PFSK-1 (cell line): ENCODE measurements at regions not wholly inside any gene's neighbourhood (a gene's known extent, or its start where the extent isn't known, plus 50 kb on each side); places are given as distances from the start of the nearest gene placed in this dataset.

ENCODE experiments used
- FOXP2 ChIP-seq: optimal IDR thresholded peaks from 2 replicates; pipeline ENCODE3; 2011; ENCODE audit warnings: borderline replicate concordance, control low read depth, inconsistent platforms; ENCODE audit not compliant: insufficient read depth; ENCODE audit errors: extremely low read length, extremely low read depth
- POLR2AphosphoS5 ChIP-seq: IDR thresholded peaks from 2 replicates; pipeline ENCODE4 v1.6.1; 2012; ENCODE audit warnings: low read depth, mild to moderate bottlenecking, control low read depth, low read length, moderate library complexity
- SIN3A ChIP-seq: IDR thresholded peaks from 2 replicates; pipeline ENCODE4 v1.6.1; 2012; ENCODE audit warnings: mild to moderate bottlenecking, low read length, moderate library complexity, borderline replicate concordance; ENCODE audit not compliant: insufficient read depth
- TAF1 ChIP-seq: IDR thresholded peaks from 2 replicates; pipeline ENCODE4 v1.6.1; 2012; ENCODE audit warnings: low read length, control low read depth, borderline replicate concordance; ENCODE audit not compliant: insufficient read depth
- TF ChIP-seq, protein P1 (sequence below), 2 experiments: IDR thresholded peaks; 2 replicates each; pipeline versions ENCODE4 v1.6.1 to v1.8.0; 2011 to 2012; ENCODE audit warnings: low read depth in 2 of 2, low read length in 2 of 2, control low read depth in 1 of 2, inconsistent platforms in 1 of 2, mild to moderate bottlenecking in 1 of 2, moderate library complexity in 1 of 2; ENCODE audit not compliant: insufficient read depth in 1 of 2

- no peak for TF ChIP-seq POLR2AphosphoS5
- TF ChIP-seq, protein P1, sequence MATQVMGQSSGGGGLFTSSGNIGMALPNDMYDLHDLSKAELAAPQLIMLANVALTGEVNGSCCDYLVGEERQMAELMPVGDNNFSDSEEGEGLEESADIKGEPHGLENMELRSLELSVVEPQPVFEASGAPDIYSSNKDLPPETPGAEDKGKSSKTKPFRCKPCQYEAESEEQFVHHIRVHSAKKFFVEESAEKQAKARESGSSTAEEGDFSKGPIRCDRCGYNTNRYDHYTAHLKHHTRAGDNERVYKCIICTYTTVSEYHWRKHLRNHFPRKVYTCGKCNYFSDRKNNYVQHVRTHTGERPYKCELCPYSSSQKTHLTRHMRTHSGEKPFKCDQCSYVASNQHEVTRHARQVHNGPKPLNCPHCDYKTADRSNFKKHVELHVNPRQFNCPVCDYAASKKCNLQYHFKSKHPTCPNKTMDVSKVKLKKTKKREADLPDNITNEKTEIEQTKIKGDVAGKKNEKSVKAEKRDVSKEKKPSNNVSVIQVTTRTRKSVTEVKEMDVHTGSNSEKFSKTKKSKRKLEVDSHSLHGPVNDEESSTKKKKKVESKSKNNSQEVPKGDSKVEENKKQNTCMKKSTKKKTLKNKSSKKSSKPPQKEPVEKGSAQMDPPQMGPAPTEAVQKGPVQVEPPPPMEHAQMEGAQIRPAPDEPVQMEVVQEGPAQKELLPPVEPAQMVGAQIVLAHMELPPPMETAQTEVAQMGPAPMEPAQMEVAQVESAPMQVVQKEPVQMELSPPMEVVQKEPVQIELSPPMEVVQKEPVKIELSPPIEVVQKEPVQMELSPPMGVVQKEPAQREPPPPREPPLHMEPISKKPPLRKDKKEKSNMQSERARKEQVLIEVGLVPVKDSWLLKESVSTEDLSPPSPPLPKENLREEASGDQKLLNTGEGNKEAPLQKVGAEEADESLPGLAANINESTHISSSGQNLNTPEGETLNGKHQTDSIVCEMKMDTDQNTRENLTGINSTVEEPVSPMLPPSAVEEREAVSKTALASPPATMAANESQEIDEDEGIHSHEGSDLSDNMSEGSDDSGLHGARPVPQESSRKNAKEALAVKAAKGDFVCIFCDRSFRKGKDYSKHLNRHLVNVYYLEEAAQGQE (IDR thresholded peaks at IDR 0.05; ENCODE audit: insufficient read depth in 1 of 2, low read depth in 2 of 2, low read length in 2 of 2) = no peak
- TF ChIP-seq SIN3A = no peak
- TF ChIP-seq TAF1 = no peak
- no peak for TF ChIP-seq FOXP2
These were observed 244.4 kb downstream of the TGFB2 start for GRCh38 chr1:218589487-218589886.

GRCh38 chr1:218591966-218592365, 246.8 kb downstream of the TGFB2 start:
- no peak for TF ChIP-seq FOXP2
- no peak for TF ChIP-seq SIN3A
- no peak for TF ChIP-seq POLR2AphosphoS5
- TF ChIP-seq TAF1 = no peak
- TF ChIP-seq, protein P1 (IDR thresholded peaks at IDR 0.05; ENCODE audit: insufficient read depth in 1 of 2, low read depth in 2 of 2, low read length in 2 of 2) = no peak

GRCh38 chr1:218592688-218593087, 247.6 kb downstream of the TGFB2 start:
- TF ChIP-seq, protein P1 (IDR thresholded peaks at IDR 0.05; ENCODE audit: insufficient read depth in 1 of 2, low read depth in 2 of 2, low read length in 2 of 2) = no peak

DNA sequence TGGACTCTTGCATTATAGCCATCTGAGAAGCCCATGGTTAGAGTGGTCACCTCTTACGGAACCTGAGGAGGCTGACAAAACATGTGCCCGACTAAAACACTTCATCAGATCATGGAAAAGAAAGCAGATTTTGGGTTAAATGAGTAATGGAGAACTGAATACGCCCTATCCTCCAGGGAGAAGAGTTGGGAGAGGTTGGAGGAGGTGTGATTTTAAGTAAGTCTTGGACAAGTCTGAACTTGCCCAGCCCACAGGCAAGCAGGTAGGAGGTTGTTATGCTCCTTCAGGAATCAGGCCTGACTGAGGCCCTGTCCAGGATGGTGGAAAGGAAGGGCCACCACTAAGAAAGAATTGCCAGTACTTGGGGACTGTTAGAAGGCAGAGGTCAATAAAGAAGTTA, 255.8 kb downstream of the TGFB2 start:
- TF ChIP-seq POLR2AphosphoS5 (no peak), SIN3A (no peak), TAF1 (no peak), FOXP2 (no peak)
- TF ChIP-seq, protein P1 (IDR thresholded peaks at IDR 0.05; ENCODE audit: insufficient read depth in 1 of 2, low read depth in 2 of 2, low read length in 2 of 2) = no peak

DNA sequence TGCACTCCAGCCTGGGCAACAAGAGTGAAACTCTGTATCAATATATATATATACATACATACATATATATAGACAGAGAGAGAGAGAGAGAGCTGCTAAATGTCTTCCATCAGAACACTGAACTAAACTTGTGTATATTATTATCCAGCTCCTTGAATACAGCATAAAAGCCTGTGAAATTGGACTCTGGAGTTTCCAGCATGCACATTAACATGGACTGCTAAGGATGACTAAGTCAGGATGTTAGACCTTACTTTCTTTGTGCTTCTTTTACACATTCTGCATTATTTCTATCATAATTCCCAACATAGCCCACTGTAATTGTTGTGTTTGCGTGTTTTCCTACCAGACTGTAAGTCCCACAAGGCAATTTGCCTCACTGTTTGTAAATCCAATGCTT, 259.1 kb downstream of the TGFB2 start:
- no peak for TF ChIP-seq POLR2AphosphoS5
- TF ChIP-seq, protein P1 (IDR thresholded peaks at IDR 0.05; ENCODE audit: insufficient read depth in 1 of 2, low read depth in 2 of 2, low read length in 2 of 2) = no peak
- no peak for TF ChIP-seq TAF1
- TF ChIP-seq FOXP2 = no peak
- no peak for TF ChIP-seq SIN3A
